K562 (cell line): ENCODE measurements at regions not wholly inside any gene's neighbourhood (a gene's known extent, or its start where the extent isn't known, plus 50 kb on each side); places are given as distances from the start of the nearest gene placed in this dataset.

ENCODE experiments used
- ATAC-seq: fragments of 200-7000 bp; cut with Tn5 transposase; 3 replicates; pipeline ENCODE4 v1.9.1; 2020; ENCODE audit warnings: moderate library complexity
- BruUV-seq: library from RNA; stranded (reverse); fragments of 400-500 nt; replicated peaks from 2 replicates; lab custom pipeline; 2021; lab: Mats Ljungman, UMichigan
- CTCF ChIA-PET: fragments of 300-600 bp; formaldehyde crosslinking; extraction: SDS; loops from one replicate; lab custom pipeline; 2021; ENCODE audit warnings: low intra/inter-chr PET ratio; lab: Yijun Ruan, JAX
- POLR2A ChIA-PET: fragments of 300-600, 350-650 bp; sonication (Branson Sonifier 250); formaldehyde crosslinking; extraction: SDS; loops from one replicate; lab custom pipeline; 2021; ENCODE audit warnings: antibody characterized with exemption, inconsistent platforms; lab: Yijun Ruan, JAX
- DNase-seq, 4 experiments: peaks; one replicate each; pipeline versions ENCODE4 v3.0.0 to v3.0.0-alpha.2; 2011 to 2018; ENCODE audit warnings: low spot score in 3 of 4, mixed read lengths in 3 of 4; ENCODE audit errors: extremely low read depth in 1 of 4
- FAIRE-seq: peaks from 2 replicates; lab custom pipeline; 2011; peaks lifted over from hg19 to GRCh38; lab: Jason Lieb, UNC
- H2AFZ ChIP-seq: 2 replicates; pipeline ENCODE4 v1.6.0; 2011; ENCODE audit warnings: low read depth, low read length, control low read depth, inconsistent platforms
- H3K27ac ChIP-seq: fragments of 200-600 bp; 3 replicates; pipeline ENCODE4 v1.8.0; 2011; ENCODE audit warnings: low read depth, mild to moderate bottlenecking, control low read depth, inconsistent platforms, low read length, moderate library complexity, mixed read lengths; ENCODE audit errors: extremely low read depth
- H3K27me3 ChIP-seq, 2 experiments: fragments of 300-600 bp in 1 of 2; 2 replicates in 1 of 2; 3 replicates in 1 of 2; pipeline versions ENCODE4 v1.6.0 to v1.8.0; 2011; ENCODE audit warnings: inconsistent platforms in 2 of 2, low read length in 2 of 2, mild to moderate bottlenecking in 1 of 2, mixed read lengths in 1 of 2, moderate library complexity in 1 of 2; ENCODE audit not compliant: control insufficient read depth in 2 of 2, insufficient read depth in 2 of 2
- H3K36me3 ChIP-seq: fragments of 300-600 bp; 3 replicates; pipeline ENCODE4 v1.8.0; 2011; ENCODE audit warnings: mild to moderate bottlenecking, low read length, inconsistent platforms; ENCODE audit not compliant: control insufficient read depth, insufficient read depth
- H3K4me1 ChIP-seq, 2 experiments: fragments of 200-600 bp in 1 of 2; replicated peaks in 1 of 2; 2 replicates in 1 of 2; 3 replicates in 1 of 2; pipeline versions ENCODE4 v1.5.1 to v1.8.0; 2011; ENCODE audit warnings: inconsistent platforms in 2 of 2, low read length in 2 of 2, mild to moderate bottlenecking in 1 of 2, mixed read lengths in 1 of 2, moderate library complexity in 1 of 2; ENCODE audit not compliant: control insufficient read depth in 2 of 2, insufficient read depth in 2 of 2
- H3K4me2 ChIP-seq: 2 replicates; pipeline ENCODE4 v1.6.1; 2011; ENCODE audit warnings: low read length, control low read depth, inconsistent platforms, mixed read lengths; ENCODE audit not compliant: insufficient read depth
- H3K4me3 ChIP-seq: fragments of 200-600 bp; sonication (generic), shearing (Covaris generic); 2 replicates; pipeline ENCODE4 v1.5.1; 2016; ENCODE audit warnings: control low read depth, inconsistent platforms
- H3K79me2 ChIP-seq: fragments of 200-600 bp; 3 replicates; pipeline ENCODE4 v1.8.0; 2011; ENCODE audit warnings: low read length, inconsistent platforms; ENCODE audit not compliant: control insufficient read depth, insufficient read depth
- H3K9ac ChIP-seq, 2 experiments: 2 replicates each; pipeline versions ENCODE4 v1.6.0 to v1.6.1; 2011; ENCODE audit warnings: low read depth in 2 of 2, low read length in 2 of 2, control low read depth in 1 of 2, inconsistent platforms in 1 of 2, mild to moderate bottlenecking in 1 of 2, mixed read lengths in 1 of 2; ENCODE audit not compliant: insufficient read depth in 1 of 2
- H3K9me1 ChIP-seq: one replicate; pipeline ENCODE4 v1.6.0; 2011; ENCODE audit warnings: inconsistent platforms, mild to moderate bottlenecking, low read length, moderate library complexity; ENCODE audit not compliant: control insufficient read depth, insufficient read depth
- H3K9me3 ChIP-seq: replicated peaks from 2 replicates; pipeline ENCODE4 v1.5.1; 2011; ENCODE audit warnings: low read depth, low read length, inconsistent platforms; ENCODE audit not compliant: control insufficient read depth, insufficient read depth
- H4K20me1 ChIP-seq: replicated peaks from 2 replicates; pipeline ENCODE4 v1.6.1; 2011; ENCODE audit warnings: low read length, inconsistent platforms, mixed read lengths; ENCODE audit not compliant: control insufficient read depth, insufficient read depth
- ADNP ChIP-seq: fragments of 200-800 bp; sonication (Bioruptor generic); IDR thresholded peaks from 2 replicates; pipeline ENCODE4 v1.6.1; 2016; ENCODE audit warnings: missing genetic modification characterization, missing compliant biosample characterization
- COPS2 ChIP-seq: fragments of 450-650 bp; conservative IDR thresholded peaks from 2 replicates; pipeline ENCODE4 v1.6.1; 2016; ENCODE audit warnings: mild to moderate bottlenecking, moderate library complexity
- CREB1 ChIP-seq, 2 experiments: sonication (generic) in 1 of 2; formaldehyde crosslinking in 1 of 2; IDR thresholded peaks; 2 replicates each; pipeline versions ENCODE4 v1.6.1 to v1.8.0; 2012 to 2022; ENCODE audit warnings: inconsistent platforms in 1 of 2, mild to moderate bottlenecking in 1 of 2, missing genetic modification reagents in 1 of 2, moderate library complexity in 1 of 2
- GTF2F1 ChIP-seq: IDR thresholded peaks from 2 replicates; pipeline ENCODE4 v1.6.1; 2011; ENCODE audit warnings: low read depth, low read length, improper control_type of control experiment
- HDAC1 ChIP-seq, 2 experiments: fragments of 450-650 bp; IDR thresholded peaks; 2 replicates each; pipeline ENCODE4 v1.6.1; 2016 to 2017; ENCODE audit warnings: inconsistent platforms in 1 of 2, mild to moderate bottlenecking in 1 of 2, moderate library complexity in 1 of 2
- HSF4 ChIP-seq: fragments of 250-450 bp; sonication (Bioruptor Pico); IDR thresholded peaks from 2 replicates; pipeline ENCODE4 v2.1.2; 2022; ENCODE audit warnings: mild to moderate bottlenecking, moderate library complexity, borderline replicate concordance
- MCM2 ChIP-seq: fragments of 450-650 bp; IDR thresholded peaks from 2 replicates; pipeline ENCODE4 v1.6.1; 2017; ENCODE audit warnings: low read depth, mild to moderate bottlenecking
- MTA2 ChIP-seq: fragments of 450-650 bp; IDR thresholded peaks from 2 replicates; pipeline ENCODE4 v1.6.1; 2016; ENCODE audit warnings: low read depth
- NCOA2 ChIP-seq, 2 experiments: fragments of 450-650 bp; IDR thresholded peaks; 2 replicates each; pipeline ENCODE4 v1.6.1; 2018; ENCODE audit warnings: mild to moderate bottlenecking in 2 of 2, moderate library complexity in 1 of 2; ENCODE audit not compliant: partially characterized antibody in 2 of 2
- NFYB ChIP-seq: IDR thresholded peaks from 2 replicates; pipeline ENCODE4 v1.6.1; 2011; ENCODE audit warnings: mild to moderate bottlenecking, moderate library complexity; ENCODE audit not compliant: insufficient read length; ENCODE audit errors: extremely low read depth
- PYGO2 ChIP-seq: fragments of 450-650 bp; IDR thresholded peaks from 2 replicates; pipeline ENCODE4 v1.6.1; 2016; ENCODE audit warnings: mild to moderate bottlenecking, missing genetic modification characterization, moderate library complexity, missing compliant biosample characterization
- RB1 ChIP-seq: fragments of 450-650 bp; IDR thresholded peaks from 2 replicates; pipeline ENCODE4 v1.6.1; 2017; ENCODE audit warnings: low read depth, mild to moderate bottlenecking
- RBM15 ChIP-seq: fragments of 200-400 bp; formaldehyde crosslinking; IDR thresholded peaks from 2 replicates; pipeline ENCODE4 v1.6.1; 2018; ENCODE audit warnings: mild to moderate bottlenecking, low read length, moderate library complexity; ENCODE audit not compliant: insufficient read depth
- RFX5 ChIP-seq: IDR thresholded peaks from 2 replicates; pipeline ENCODE4 v1.6.1; 2011; ENCODE audit warnings: low read depth, mild to moderate bottlenecking, improper control_type of control experiment, low read length
- TEAD4 ChIP-seq, 2 experiments: sonication (generic) in 1 of 2; formaldehyde crosslinking in 1 of 2; IDR thresholded peaks; 2 replicates each; pipeline versions ENCODE4 v1.6.1 to v1.8.0; 2012 to 2022; ENCODE audit warnings: borderline replicate concordance in 1 of 2, inconsistent platforms in 1 of 2, low read length in 1 of 2, mild to moderate bottlenecking in 1 of 2, missing genetic modification reagents in 1 of 2
- ZEB2 ChIP-seq: fragments of 450-650 bp; IDR thresholded peaks from 2 replicates; pipeline ENCODE4 v1.6.1; 2016
- ZKSCAN8 ChIP-seq: fragments of 200-800 bp; sonication (Bioruptor generic); IDR thresholded peaks from 2 replicates; pipeline ENCODE4 v1.6.1; 2016; ENCODE audit warnings: missing genetic modification characterization, missing compliant biosample characterization
- WGBS: fragments of 100-300 bp; shearing (Covaris generic); methylation state at CpG from one replicate; pipeline ENCODE4 v1.1.6; 2016; ENCODE audit warnings: low coverage, mixed read lengths; ENCODE audit not compliant: insufficient coverage; ENCODE audit errors: missing lambda C conversion rate; 5-methylcytosine and 5-hydroxymethylcytosine counted together
- in situ Hi-C: fragments of 300-500 bp; cut with MboI; formaldehyde crosslinking; loops from 4 replicates; pipeline ENCODE4 v1.15.0; 2018; ENCODE audit warnings: inconsistent platforms, mixed read lengths
- intact Hi-C: fragments of 100-400 bp; cut with micrococcal nuclease; formaldehyde crosslinking; loops from 2 replicates; pipeline ENCODE4 v1.14.2; 2022
- TF ChIP-seq, protein P1 (sequence below): sonication (generic); formaldehyde crosslinking; IDR thresholded peaks from 2 replicates; pipeline ENCODE4 v1.8.0; 2022; ENCODE audit warnings: mild to moderate bottlenecking, missing genetic modification reagents
- TF ChIP-seq, protein P2 (sequence below): fragments of 250-450 bp; sonication (Bioruptor Pico); IDR thresholded peaks from 2 replicates; pipeline ENCODE4 v1.8.0; 2022; ENCODE audit warnings: inconsistent platforms

DNA sequence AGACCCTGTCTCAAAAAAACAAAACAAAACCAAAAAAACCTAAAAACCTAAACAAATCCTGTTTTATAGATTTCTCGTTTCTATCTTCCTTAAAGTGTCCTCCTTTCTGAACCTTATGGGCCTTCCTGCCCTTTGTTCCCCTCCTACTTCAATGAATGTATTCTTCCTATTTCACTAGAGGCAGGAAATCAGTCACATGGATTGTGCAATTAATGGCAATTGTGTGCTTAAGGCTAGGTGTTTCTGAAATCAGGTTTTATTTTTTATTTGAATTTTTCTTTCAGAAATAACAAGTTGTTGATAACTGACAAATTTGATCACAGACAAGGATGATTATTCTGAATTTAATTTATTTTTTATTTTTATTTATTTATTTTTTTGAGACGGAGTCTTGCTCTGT is 220.6 kb upstream of the SEMA6A start:
- H3K27ac ChIP-seq = no peak overlapping the region
- DNase-seq (no peak), ATAC-seq (no peak), FAIRE-seq (no peak)
- ChIA-PET POLR2A (no interaction called here), CTCF (no interaction called here)
- H3K9ac ChIP-seq = no peak overlapping the region
- H3K4me2 ChIP-seq = no peak overlapping the region
- H3K4me3 ChIP-seq = no peak overlapping the region
- no peak for TF ChIP-seq NCOA2 (IDR thresholded peaks at IDR 0.05; ENCODE audit: partially characterized antibody in 2 of 2)
- TF ChIP-seq RB1 = no peak
- TF ChIP-seq, protein P1, sequence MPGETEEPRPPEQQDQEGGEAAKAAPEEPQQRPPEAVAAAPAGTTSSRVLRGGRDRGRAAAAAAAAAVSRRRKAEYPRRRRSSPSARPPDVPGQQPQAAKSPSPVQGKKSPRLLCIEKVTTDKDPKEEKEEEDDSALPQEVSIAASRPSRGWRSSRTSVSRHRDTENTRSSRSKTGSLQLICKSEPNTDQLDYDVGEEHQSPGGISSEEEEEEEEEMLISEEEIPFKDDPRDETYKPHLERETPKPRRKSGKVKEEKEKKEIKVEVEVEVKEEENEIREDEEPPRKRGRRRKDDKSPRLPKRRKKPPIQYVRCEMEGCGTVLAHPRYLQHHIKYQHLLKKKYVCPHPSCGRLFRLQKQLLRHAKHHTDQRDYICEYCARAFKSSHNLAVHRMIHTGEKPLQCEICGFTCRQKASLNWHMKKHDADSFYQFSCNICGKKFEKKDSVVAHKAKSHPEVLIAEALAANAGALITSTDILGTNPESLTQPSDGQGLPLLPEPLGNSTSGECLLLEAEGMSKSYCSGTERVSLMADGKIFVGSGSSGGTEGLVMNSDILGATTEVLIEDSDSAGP (CRISPR knock-in tag) = no peak
- no peak for TF ChIP-seq RBM15
- no peak for TF ChIP-seq NFYB
- TF ChIP-seq, protein P2, sequence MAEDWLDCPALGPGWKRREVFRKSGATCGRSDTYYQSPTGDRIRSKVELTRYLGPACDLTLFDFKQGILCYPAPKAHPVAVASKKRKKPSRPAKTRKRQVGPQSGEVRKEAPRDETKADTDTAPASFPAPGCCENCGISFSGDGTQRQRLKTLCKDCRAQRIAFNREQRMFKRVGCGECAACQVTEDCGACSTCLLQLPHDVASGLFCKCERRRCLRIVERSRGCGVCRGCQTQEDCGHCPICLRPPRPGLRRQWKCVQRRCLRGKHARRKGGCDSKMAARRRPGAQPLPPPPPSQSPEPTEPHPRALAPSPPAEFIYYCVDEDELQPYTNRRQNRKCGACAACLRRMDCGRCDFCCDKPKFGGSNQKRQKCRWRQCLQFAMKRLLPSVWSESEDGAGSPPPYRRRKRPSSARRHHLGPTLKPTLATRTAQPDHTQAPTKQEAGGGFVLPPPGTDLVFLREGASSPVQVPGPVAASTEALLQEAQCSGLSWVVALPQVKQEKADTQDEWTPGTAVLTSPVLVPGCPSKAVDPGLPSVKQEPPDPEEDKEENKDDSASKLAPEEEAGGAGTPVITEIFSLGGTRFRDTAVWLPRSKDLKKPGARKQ (CRISPR knock-in tag) = no peak
- TF ChIP-seq GTF2F1 = no peak
- no peak for TF ChIP-seq CREB1 (IDR thresholded peaks at IDR 0.05)
- no peak for TF ChIP-seq CREB1 (CRISPR knock-in tag; IDR thresholded peaks at IDR 0.05)
- TF ChIP-seq PYGO2 (tag) = no peak
- no peak for TF ChIP-seq TEAD4 (IDR thresholded peaks at IDR 0.05; ENCODE audit: low read length)
- no peak for TF ChIP-seq TEAD4 (CRISPR knock-in tag; IDR thresholded peaks at IDR 0.05; ENCODE audit: borderline replicate concordance)
- no peak for TF ChIP-seq MTA2
- no peak for TF ChIP-seq HSF4 (CRISPR knock-in tag)
- TF ChIP-seq RFX5 = no peak
- TF ChIP-seq COPS2 = no peak
- TF ChIP-seq MCM2 = no peak
- TF ChIP-seq ZKSCAN8 (CRISPR knock-in tag) = no peak
- TF ChIP-seq ADNP (tag) = no peak
- no peak for TF ChIP-seq HDAC1 (IDR thresholded peaks at IDR 0.05)
- TF ChIP-seq ZEB2 = no peak
- no peaks in the 10 kb centered on the region for H3K4me1 ChIP-seq
- no TSS peak for BruUV-seq
- intact Hi-C loops = no loop called here
- in situ Hi-C loops = no loop called here
- no peaks in the 10 kb centered on the region for H3K79me2 ChIP-seq
- WGBS = 4% methylated on average over 2 of the region's 2 CpGs
- no peak overlapping the region for H2AFZ ChIP-seq
- no peaks in the 10 kb centered on the region for H3K9me1 ChIP-seq
- H3K36me3 ChIP-seq = no peaks in the 10 kb centered on the region
- H3K27me3 ChIP-seq = no peaks in the 10 kb centered on the region; a peak in 1 of 5 replicates
- H4K20me1 ChIP-seq = no peaks in the 10 kb centered on the region
- H3K9me3 ChIP-seq = no peaks in the 10 kb centered on the region
